HG02571 (cell line): ENCODE measurements at regions not wholly inside any gene's neighbourhood (a gene's known extent, or its start where the extent isn't known, plus 50 kb on each side); places are given as distances from the start of the nearest gene placed in this dataset.
"Not testable (repeated sequence)": the region's sequence is repeated elsewhere in the genome, so short reads cannot be mapped to it uniquely, and the experiment has no call there.

Experiments used
- ATAC-seq: cut with Tn5 transposase; IDR thresholded peaks from one replicate; pipeline ENCODE4 v1.9.1; 2021; ENCODE audit warnings: mild to moderate bottlenecking, moderate library complexity; ENCODE audit not compliant: unreplicated experiment

DNA sequence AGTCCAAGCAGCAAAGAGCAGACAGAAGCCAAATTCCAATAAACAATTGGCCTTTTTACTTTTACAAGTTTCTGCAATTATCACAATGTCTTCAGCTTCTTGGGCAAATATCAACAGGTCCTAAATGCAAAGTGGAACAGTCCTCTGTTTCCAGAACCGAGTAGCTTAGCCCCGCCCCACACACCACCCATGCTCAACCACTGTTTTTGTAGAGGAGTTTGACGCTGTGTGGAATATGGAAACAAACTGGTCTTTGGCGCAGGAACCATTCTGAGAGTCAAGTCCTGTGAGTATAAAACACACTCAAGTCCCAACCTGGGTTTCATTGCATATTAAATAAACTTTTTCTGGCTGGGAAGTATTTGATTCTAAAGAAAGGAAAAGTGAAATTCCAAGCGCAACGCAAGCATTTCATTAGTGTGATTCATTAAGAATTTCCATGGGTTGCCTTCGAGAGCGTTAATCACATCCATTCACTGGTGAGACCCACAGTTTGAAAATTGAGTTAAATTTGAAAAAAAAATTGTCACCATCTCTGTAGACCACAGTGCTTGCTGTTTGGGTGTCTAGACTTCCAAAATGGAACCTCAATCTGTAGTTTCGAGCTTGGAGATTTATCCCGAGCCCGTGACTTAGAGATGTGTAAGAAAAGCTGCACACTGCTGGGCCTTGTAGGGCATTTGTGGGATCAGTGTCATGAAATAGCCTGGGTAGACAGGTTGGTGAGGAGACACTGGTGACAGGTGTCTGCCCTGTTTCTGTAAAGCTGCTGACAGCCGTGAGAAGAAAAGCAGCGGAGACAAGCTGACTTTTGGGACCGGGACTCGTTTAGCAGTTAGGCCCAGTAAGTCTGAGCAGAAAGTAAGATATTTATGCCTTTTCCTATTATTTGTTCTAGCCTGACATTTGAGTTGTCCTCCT lies 96.1 kb downstream of the DAD1 start:
- no peak for ATAC-seq

DNA sequence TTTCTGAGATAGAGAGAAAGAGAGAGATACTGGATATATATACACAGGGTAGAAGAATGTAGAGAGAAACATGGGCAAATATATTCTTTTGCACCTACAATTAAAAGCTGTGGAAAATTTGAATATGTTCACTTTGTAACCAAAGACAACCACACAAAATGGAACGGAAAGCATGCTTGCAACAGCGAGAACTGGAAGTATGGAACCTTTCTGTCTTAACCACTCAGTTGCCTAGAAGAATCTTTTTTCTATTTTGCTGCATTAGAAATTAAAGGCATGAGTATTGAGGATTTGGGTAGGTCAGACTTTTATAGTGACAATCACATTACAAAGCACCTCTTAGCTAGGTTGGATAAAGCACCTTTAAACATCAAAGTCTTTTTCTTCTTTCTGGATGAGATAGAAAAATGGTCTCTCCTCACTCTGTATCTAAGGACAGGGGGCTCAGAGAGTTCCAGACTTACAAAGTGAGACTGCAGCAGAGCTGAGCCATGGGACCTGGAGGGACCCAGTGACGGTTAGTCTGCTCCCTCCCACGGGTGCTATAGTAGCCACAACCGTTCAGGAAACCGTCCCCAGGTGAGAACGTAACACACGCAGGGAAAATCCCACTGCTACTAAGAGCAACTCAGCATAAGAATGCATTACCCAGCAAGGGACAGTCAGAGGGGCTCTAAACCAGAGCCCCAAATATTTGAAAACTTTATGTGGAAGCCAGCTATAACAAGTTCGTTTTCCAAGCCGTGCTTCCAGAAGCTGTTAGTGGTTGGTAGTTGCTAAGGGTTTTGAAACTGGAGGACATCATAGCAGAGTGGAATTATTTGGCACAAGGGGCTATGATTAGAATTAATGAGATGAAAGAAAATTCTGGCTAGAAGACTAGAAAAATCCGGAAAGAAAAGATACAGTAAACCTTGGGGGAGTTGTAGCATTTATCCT lies 97.1 kb downstream of the DAD1 start:
- peak; percentile 39 for ATAC-seq

DNA sequence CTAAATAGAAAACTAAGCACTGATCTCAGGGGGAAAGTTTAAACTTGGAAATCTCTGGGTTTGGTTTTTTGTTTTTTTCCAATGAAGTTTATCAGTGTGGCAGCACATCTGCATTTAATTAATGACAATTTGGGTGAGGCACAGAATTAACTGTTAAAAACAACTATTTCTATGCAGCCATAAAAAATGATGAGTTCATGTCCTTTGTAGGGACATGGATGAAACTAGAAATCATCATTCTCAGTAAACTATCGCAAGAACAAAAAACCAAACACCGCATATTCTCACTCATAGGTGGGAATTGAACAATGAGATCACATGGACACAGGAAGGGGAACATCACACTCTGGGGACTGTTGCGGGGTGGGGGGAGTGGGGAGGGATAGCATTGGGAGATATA lies 98.0 kb downstream of the DAD1 start:
- ATAC-seq, result not testable (repeated sequence)

DNA sequence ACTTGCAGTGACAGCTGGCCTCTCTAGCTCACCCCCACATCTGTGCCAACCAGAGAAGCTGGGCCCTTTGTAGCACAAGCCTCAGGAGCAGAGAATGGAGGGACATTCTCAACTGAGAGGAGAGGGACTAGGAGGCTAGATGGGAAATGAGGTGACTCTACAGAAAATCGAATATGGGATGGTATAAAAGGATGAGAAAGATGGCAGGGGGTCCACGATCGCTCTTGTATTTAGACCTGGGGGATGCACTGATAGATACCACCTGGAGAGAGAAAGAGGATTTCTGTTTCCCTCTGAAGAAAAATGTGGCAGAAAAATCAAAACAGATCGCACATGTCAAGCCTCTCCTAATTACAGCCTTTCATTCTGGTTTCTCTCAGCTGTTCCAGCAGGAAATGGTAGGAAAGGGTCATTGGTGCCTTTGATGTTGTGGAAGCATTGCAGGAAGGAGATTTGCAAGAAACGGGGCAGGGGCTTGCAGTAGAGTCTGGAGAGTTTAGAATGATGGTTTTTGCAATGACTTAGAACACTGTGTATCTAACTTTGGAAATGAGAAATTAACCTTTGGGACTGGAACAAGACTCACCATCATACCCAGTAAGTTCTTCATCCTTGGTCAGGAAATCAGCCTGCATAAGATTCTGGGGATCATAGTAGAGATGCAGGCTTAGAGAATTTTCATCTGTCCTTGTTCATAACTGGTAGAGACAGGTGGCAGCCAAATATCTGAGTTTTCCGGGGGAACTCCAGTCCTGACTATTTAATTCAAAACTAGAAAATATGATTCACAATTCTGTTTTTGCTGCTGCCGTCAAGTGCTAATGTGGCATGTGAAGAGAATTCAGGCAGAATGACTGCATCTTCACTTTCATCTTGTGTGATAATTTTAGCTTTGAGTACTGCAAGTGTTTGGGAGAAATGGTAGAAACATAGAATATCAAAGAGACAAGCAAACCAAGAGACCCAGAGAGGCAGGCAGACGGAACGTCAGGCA lies 98.8 kb downstream of the DAD1 start:
- no peak for ATAC-seq

DNA sequence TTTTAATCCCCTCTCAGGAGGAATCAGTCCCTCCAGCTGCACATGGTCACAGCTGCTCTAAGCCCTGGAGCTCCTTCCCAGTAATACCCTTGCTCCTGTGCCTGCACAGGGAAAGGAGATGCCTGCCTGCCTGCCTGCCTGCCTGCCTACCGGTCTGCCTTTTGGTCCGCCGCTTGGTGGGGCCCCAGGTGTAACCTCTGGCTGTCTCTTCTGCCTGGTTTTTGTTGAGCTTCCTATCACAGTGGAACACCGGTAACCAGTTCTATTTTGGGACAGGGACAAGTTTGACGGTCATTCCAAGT lies 99.8 kb downstream of the DAD1 start:
- ATAC-seq, result no peak

DNA sequence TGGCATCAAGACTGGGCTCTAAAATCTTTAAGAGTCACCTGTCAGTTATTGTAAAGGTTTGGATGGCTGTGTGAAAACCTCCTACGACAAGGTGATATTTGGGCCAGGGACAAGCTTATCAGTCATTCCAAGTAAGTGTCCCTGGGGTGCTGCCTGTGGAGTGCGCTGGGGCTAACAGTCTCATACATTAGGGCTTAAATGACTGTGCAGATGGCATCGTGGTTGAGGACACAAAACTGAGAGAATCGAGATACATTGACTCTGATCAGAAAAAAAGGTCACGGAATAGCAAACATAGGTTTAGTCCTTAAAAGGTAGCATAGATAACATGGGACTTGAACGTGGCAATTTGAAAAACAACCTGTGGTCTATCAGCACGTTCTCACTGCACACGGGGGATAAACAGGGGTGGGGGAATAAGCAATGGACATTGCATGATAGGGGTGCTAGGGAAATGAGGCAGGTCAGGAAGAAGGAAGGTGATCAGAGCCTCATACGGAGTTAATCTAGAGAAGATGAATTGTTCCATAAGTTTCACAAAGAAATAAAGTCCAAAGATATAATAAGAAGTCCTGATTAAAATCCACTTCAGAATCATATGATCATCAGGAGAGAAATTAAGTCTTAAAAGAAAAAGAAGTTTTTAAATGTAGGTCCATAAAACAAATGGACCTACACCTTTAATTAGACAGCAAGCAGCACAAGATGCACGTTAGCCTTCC lies 100.3 kb downstream of the DAD1 start:
- ATAC-seq, result no peak

DNA sequence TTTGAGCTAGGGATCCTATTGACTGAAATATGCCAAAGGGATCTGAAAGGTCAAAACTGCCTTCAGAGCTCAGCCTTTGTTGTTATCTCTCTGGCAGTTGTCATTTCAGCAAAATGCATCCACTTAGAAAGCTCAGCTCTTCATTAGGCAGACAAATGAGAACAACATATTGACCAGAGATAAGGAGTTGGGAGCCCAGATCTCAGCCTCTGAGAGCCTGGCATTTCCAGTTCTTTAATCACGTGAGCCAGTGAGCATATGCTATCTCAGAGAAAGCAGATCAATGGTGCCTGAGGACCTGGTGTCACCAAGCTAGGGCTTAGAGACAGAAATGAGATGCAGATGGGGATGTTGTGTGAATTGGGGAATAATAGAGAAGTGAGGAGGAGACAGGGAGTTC lies 101.1 kb downstream of the DAD1 start:
- no peak for ATAC-seq

DNA sequence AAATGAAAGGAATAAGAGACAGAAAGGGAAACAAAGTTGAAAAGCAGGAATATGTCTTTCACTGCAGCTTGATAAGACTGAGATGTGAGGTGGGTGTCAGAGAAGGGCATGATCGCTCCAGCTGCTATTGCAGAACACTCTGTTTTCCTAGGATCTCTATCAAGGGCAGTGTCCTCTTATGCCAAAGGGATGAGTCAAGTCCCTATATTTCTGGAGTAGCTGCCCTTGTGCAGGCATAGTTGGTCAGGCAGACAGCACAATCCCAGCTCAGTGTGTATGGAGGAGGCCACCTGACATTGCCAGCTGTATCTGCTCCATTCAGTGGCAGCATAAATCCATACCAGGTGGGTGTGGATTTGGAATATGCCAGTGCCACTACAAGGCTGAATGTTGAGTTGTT lies 101.6 kb downstream of the DAD1 start:
- no peak for ATAC-seq

DNA sequence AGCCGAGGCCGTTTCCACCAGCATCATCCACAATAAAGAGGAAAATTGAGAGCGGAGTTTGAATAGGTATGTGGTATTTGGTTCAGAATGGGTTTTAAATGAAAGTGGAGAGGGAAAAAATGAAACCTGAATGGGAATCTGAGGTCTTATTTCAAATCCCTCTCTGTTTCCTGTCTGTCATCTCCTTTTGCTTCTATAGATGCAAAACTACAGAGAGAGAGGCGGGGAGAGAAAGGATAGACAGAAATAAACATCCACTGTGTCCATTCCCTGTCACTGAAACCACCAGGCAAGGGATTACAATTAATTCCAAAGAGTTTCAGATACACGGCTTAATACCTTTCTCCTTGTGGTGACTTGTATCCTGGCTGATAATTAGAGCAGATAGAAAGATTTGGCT lies 102.3 kb downstream of the DAD1 start:
- ATAC-seq, result no peak

DNA sequence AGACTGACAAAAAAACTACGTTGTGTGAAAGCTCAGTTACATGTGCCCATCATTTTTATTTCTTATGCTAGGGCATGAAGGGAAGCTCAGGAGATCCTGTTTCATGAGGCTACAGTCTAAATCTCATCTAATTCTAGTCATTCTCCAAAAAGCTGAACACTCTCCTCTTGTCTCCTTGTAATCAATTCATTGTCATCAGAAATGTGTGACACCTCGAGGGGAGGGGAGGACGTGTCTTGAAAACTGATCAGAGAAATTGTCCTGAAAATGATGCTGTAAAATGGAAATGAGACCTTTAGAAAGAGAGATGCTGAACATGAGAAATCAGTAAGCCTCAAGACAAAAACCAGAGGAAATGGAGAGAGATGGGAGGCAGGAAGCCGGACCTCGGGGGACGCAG lies 103.4 kb downstream of the DAD1 start:
- no peak for ATAC-seq

DNA sequence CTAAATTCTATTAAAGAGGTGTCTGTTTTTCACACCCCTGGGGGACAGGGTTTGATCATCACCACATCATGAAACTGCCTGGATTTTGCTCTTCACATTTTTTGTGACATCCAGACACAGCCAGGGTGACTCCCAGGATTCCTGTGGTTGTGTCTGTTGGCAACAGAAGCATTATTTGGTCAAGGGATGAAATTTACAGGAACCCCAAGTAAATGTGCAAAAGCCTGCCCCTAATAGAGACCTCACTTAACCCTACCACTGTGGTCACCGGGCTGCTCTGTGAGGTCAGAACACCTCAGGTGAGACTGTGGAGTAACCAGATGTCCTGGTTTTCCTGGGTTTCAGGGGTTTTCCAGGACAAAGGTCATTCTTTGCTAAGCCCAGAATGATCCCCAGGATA lies 103.8 kb downstream of the DAD1 start:
- no peak for ATAC-seq

DNA sequence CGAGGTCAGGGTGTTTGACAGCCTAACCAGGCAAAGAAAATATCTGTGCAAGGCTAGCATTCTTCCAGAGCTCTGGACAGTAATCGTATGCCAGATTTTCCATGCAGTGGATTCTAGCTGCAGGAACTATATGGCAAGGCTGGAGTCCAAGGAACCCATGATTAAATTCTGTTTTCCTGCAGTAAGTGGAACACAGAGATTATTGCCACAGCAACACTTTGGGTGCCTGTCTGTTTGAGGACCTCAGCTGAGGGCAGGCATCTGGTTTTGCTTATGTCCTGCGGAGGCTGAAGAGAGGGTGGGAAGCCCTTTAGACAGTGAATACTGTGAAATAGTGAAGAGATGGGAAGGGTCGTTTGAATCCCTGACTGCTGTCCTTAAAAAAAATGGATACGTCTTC lies 104.4 kb downstream of the DAD1 start:
- ATAC-seq, result no peak

DNA sequence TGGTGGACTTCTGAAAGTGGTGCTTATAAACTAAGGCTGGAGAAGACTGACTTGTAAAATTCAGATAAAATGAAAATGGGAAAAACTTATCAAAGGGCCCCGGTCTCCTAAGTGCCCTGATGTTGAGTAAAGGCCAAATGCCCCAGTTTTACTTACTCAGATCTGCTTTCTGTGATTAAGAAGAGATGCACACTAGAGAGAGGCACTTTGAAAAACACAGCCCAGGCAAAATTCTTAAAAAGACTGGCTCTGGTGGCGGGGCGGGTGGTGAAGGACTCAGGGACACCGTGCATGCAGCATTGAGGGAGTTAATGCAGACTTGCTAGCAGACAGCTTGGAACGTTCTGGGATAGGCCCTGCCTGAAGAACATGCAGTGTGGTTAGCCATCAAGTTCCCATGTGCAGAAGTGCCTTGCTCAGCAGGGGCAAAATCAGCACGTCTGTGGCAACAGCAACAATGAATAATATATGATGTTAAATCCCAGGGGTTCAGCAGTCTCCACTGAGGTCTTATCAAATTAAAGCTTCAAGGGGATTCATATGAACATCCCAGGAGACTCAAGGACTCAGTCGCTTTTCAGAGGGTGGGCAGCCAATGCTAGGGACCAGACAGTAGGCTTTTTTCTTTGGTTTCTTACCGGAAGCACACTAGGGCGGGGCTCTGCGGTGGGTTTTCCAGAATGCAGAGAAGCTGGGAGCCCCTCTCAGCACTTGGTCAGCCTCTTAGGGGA lies 105.0 kb downstream of the DAD1 start:
- ATAC-seq, result no peak

DNA sequence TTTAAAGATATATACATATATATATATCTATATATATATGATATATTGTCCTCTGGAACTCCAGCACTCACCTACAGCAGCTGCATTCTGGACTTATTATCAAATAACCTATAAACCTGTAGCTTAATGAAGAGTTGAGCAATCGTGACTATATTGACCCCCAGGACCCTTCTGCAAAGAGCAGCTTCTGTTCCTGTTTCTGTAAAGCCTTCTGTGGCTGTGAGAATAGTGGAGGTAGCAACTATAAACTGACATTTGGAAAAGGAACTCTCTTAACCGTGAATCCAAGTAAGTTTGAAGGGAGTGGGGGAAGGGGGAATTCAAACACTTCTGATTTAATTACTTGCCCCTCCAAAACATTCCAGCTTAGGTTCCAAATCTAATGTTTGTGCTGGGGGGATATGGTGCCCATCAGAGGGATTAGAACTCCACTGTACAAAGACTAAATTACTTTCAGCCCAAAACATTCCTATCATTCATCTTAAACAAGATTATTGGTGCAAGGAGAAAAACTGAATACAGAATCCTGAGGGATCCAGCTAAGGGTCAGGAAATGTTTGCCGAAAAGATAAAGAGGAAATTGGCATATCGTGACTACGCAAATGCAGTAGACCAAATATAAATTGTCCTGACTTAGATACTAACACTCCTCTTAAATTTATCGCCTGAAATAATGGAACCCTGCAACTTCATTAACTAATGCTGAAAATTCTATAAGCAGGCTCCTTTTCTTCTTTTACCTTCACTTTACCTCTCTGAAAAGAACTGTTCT lies 106.1 kb downstream of the DAD1 start:
- no peak for ATAC-seq

DNA sequence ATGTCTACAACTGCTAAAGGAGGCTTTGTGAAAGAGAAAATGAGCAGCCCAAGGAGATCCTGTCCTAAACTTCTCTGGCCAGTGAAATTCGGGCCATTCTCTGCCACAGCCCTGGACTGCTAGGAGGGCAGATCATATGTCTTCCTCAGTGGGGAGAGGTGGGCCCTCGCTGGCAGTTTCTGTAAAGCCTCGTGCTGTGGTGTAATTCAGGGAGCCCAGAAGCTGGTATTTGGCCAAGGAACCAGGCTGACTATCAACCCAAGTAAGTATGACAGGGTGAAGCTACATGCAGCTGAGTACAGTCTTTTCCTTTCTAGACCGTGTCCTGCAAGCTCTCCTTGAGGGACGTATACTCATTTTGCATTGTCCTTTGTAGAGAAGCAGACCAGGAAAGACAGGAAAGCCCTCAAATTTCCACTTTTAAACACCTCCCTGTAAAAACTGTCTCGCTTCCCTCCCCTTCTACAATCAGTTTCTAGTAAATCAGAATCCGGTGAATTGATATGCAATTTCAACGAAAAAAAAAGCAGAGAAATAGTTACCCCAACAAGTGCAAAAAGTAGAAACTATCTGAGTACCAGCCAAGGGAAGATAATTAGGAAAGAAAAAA lies 106.8 kb downstream of the DAD1 start:
- no peak for ATAC-seq

DNA sequence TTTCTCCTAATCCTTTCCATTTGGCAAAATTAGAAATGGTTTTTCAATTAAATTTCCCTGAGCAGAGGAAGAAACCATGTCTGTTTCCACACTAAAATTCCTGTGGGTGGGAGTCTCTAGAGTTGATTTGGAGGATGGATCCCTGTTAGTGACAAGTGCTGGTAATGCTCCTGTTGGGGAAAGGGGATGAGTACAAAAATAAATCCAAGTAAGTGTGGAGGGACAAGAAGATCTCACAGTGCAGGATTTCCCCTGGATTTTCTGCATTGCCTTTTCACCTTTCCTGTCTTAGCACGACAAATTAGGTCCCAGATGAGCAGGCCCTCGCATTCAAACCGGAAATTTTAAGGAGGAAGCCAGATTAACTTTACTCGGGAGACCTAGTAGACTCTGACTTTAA lies 107.5 kb downstream of the DAD1 start:
- ATAC-seq, result no peak

DNA sequence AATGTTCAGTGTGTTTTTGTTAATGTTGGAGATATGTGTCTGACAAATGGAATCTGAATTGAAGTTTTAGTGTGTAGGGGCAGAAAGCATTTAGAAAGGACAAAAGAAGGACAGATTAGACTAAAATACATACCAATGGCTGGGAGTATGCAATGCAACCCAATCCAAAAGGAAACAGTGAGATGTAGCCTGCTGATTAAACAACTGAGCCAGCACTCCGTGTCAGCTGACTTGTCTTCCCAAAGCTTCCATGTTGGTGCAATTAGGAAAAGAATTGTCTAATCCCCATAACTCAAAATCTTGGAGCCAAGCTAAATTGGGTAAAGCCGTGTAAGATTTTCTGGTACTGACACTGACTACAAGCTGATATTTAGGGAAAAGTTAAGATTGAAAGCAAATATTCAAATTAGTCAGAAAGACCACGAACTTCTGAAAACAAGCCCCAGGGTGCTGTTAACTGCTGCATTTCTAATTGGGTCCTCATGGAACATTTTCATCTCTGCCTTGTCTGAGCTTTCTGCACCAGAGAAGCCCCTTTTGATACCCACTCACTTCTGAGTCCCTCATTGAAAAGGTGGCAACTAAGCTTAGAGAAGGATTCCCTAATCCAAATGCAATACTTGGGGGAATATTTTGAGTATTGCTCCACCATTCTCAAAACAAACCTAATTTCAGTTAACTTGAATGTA lies 109.1 kb downstream of the DAD1 start:
- ATAC-seq, result no peak

DNA sequence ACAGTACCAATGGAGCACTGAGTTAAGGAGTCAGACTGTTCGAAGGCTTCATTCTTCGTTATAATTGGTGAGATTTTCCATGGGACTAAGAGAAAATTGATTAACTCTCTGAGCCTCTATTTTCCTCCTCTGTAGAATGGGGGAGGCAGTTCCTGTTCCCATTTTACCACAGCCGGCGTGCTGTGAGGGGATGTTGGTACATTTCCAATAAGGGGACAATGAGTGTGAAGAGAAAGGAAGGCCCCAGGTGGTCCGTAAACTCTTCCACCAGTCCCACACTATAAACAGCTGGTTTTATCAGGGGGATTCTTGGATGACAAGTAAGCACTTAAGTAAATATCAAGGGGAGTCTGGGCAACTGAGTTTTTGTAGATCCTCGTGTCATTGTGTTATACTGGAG lies 109.9 kb downstream of the DAD1 start:
- ATAC-seq, result no peak
